ENCODE measurements at regions not wholly inside any gene's neighbourhood (a gene's known extent, or its start where the extent isn't known, plus 50 kb on each side); places are given as distances from the start of the nearest gene placed in this dataset.

- TF ChIP-seq CTCF (IDR thresholded peaks at IDR 0.05; ENCODE audit: insufficient read depth, low read length, poor library complexity, severe bottlenecking), result no peak
- Histone ChIP-seq H3K4me3 (replicated peaks; ENCODE audit: low read depth, low read length) (no peak overlapping the region), H3K27me3 (replicated peaks; ENCODE audit: control insufficient read depth, insufficient read depth, low read length) (no peaks in the 10 kb centered on the region), H3K36me3 (ENCODE audit: control insufficient read depth, insufficient read depth, low read length) (no peaks in the 10 kb centered on the region)
- DNase-seq (ENCODE audit: extremely low read depth, insufficient read length), result no peak
Observed at GRCh38 chr14:62181591-62181990, 419.4 kb downstream of the SNAPC1 start.

DNA sequence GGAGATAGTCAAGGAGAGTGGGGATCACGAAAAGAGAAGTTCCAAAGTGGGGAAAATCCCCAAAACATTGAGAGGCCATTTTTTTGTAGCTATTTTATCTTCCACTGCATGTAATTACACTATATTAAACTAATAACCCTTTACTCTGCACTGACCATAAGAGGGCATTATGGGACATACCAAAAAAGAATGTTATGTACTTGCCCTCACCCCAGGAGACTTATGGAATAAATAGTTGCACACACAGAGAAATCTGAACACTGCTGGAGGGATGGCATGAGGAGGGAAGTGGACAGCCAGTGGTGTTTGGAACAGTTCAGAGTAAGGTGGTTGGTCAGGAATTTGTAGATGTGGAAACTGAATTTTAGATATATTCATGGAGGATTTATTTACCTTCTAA is 422.9 kb downstream of the SNAPC1 start:
- no peak for DNase-seq (ENCODE audit: extremely low read depth, insufficient read length)
- TF ChIP-seq CTCF (IDR thresholded peaks at IDR 0.05; ENCODE audit: insufficient read depth, low read length, poor library complexity, severe bottlenecking), result no peak
- Histone ChIP-seq H3K36me3 (ENCODE audit: control insufficient read depth, insufficient read depth, low read length) (no peaks in the 10 kb centered on the region), H3K4me3 (replicated peaks; ENCODE audit: low read depth, low read length) (no peak overlapping the region), H3K27me3 (replicated peaks; ENCODE audit: control insufficient read depth, insufficient read depth, low read length) (no peaks in the 10 kb centered on the region)

- Histone ChIP-seq H3K36me3 (ENCODE audit: control insufficient read depth, insufficient read depth, low read length) (no peaks in the 10 kb centered on the region), H3K4me3 (replicated peaks; ENCODE audit: low read depth, low read length) (no peak overlapping the region), H3K27me3 (replicated peaks; ENCODE audit: control insufficient read depth, insufficient read depth, low read length) (no peaks in the 10 kb centered on the region)
- no peak for TF ChIP-seq CTCF (IDR thresholded peaks at IDR 0.05; ENCODE audit: insufficient read depth, low read length, poor library complexity, severe bottlenecking)
- DNase-seq (ENCODE audit: extremely low read depth, insufficient read length), result no peak
Observed at GRCh38 chr14:62187265-62187664, 425.0 kb downstream of the SNAPC1 start.

DNA sequence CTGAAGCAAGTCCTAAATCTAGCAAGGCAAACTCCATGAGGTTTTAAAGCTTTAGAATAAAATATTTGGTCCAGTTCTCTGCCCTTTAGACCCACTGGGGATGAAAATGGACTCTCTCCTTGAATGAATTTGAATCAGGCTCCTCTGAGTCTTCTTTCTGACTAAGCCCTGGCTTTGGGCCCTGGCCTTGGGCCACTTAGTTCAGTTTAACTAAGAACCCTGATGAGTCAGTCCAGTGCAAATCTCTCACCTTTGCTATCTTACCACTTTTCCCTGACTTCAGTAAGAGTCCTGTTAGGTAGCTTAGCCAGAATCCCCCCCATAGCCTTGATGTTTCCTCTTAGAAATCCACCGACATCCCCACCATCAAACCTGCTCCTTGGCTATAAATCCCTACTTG is 427.5 kb downstream of the SNAPC1 start:
- no peaks in the 10 kb centered on the region for H3K36me3 ChIP-seq (ENCODE audit: control insufficient read depth, insufficient read depth, low read length)
- no peak overlapping the region for H3K4me3 ChIP-seq (replicated peaks; ENCODE audit: low read depth, low read length)
- no peaks in the 10 kb centered on the region for H3K27me3 ChIP-seq (replicated peaks; ENCODE audit: control insufficient read depth, insufficient read depth, low read length)
- TF ChIP-seq CTCF (IDR thresholded peaks at IDR 0.05; ENCODE audit: insufficient read depth, low read length, poor library complexity, severe bottlenecking), result no peak
- DNase-seq (ENCODE audit: extremely low read depth, insufficient read length), result no peak

DNA sequence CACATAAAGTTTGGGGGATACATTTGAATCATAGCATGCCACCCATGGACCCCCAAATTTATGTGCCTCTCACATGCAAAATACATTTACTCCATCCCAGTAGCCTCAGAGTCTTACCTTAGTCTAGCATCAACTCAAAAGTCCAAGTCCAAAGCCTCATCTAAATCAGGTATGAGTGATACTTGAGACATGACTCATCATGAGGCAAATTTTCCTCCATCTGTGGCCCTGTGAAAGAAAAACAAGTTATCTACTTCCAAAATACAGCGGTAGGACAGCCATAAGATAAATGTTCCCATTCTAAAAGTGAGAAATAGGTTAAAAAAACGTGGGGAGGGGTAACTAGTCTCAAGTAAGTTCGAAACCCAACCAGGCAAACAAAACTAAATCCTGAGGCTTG is 444.2 kb downstream of the SNAPC1 start:
- no peak overlapping the region for H3K4me3 ChIP-seq (replicated peaks; ENCODE audit: low read depth, low read length)
- no peak for TF ChIP-seq CTCF (IDR thresholded peaks at IDR 0.05; ENCODE audit: insufficient read depth, low read length, poor library complexity, severe bottlenecking)

DNA sequence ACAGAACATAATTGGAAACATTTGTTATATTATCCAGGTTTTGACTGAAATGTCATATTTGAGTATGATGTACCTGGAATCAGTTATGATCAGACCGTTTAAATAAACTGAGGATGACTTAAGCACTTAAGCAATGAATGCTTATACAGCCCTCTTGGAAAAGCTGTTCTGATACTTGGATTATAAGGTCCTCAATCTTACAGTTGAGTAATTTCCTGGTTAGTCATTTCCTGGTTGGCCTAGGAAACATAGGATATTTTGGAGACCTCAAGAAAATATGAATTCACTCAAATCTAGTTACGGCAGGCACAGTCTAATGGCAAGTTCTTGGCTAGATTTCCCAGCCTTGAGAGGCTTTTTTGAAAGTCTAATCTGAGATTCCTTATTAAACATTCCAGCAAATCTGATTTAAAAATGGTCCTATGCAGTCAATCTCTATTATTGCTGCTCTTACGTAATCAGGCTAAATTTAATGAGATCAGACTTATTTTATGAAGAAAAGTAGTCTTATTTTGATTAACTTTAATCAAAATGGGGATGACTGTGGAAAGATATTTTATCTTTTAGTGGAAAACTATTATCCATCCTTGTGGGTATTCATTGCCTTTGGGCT is 447.2 kb downstream of the SNAPC1 start:
- Histone ChIP-seq H3K4me3 (replicated peaks; ENCODE audit: low read depth, low read length) (no peak overlapping the region), H3K36me3 (ENCODE audit: control insufficient read depth, insufficient read depth, low read length) (no peaks in the 10 kb centered on the region), H3K27me3 (replicated peaks; ENCODE audit: control insufficient read depth, insufficient read depth, low read length) (no peaks in the 10 kb centered on the region)
- DNase-seq (ENCODE audit: extremely low read depth, insufficient read length), result no peak
- TF ChIP-seq CTCF (IDR thresholded peaks at IDR 0.05; ENCODE audit: insufficient read depth, low read length, poor library complexity, severe bottlenecking), result no peak

More for the DNA sequence above, 444.2 kb downstream of the SNAPC1 start:
- Histone ChIP-seq H3K36me3 (ENCODE audit: control insufficient read depth, insufficient read depth, low read length) (no peaks in the 10 kb centered on the region), H3K27me3 (replicated peaks; ENCODE audit: control insufficient read depth, insufficient read depth, low read length) (no peaks in the 10 kb centered on the region)
- DNase-seq (ENCODE audit: extremely low read depth, insufficient read length), result no peak

Data from GM06990 (cell line).